ENCODE measurements at regions not wholly inside any gene's neighbourhood (a gene's known extent, or its start where the extent isn't known, plus 50 kb on each side); places are given as distances from the start of the nearest gene placed in this dataset.

DNA sequence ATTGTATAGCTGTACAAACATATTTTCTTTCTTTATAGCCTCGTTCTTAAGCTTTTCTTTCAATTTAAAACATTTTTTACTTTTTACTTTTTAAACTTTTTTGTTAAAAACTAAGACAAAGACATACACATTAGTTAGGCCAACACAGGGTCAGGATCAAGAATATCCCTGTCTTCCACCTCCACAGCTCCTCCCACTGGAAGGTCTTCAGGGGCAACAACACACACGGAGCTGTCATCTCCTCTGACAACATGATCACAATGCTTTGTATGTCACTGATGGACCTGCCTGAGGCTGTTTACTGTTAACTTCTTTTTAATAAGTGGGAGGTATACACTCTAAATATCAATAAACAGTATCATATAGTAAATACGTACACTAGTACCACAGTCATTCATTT, 191.3 kb downstream of the SYT10 start:
- no peaks in the 10 kb centered on the region for H3K27me3 ChIP-seq
- H3K79me2 ChIP-seq = no peaks in the 10 kb centered on the region
- no peaks in the 10 kb centered on the region for H3K36me3 ChIP-seq (replicated peaks; ENCODE audit: insufficient read depth, low read depth)
- H3K4me3 ChIP-seq = no peak overlapping the region
- no peaks in the 10 kb centered on the region for H3K9me2 ChIP-seq (replicated peaks; ENCODE audit: insufficient read depth)
- no peak overlapping the region for H3K27ac ChIP-seq
- no peak for DNase-seq (ENCODE audit: low spot score)
- no peaks in the 10 kb centered on the region for H3K4me1 ChIP-seq (ENCODE audit: insufficient read depth)
- TF ChIP-seq EZH2phosphoT487 (IDR thresholded peaks at IDR 0.05; ENCODE audit: low read depth, severe bottlenecking, unreplicated experiment) (no peak), EZH2 (IDR thresholded peaks at IDR 0.05; ENCODE audit: borderline replicate concordance) (no peak)
- TF ChIP-seq, protein P1, sequence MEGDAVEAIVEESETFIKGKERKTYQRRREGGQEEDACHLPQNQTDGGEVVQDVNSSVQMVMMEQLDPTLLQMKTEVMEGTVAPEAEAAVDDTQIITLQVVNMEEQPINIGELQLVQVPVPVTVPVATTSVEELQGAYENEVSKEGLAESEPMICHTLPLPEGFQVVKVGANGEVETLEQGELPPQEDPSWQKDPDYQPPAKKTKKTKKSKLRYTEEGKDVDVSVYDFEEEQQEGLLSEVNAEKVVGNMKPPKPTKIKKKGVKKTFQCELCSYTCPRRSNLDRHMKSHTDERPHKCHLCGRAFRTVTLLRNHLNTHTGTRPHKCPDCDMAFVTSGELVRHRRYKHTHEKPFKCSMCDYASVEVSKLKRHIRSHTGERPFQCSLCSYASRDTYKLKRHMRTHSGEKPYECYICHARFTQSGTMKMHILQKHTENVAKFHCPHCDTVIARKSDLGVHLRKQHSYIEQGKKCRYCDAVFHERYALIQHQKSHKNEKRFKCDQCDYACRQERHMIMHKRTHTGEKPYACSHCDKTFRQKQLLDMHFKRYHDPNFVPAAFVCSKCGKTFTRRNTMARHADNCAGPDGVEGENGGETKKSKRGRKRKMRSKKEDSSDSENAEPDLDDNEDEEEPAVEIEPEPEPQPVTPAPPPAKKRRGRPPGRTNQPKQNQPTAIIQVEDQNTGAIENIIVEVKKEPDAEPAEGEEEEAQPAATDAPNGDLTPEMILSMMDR (IDR thresholded peaks at IDR 0.05; ENCODE audit: poor library complexity) = no peak
- H2AFZ ChIP-seq = no peak overlapping the region
- WGBS (ENCODE audit: low lambda C conversion rate, missing lambda C conversion rate) = 71% methylated on average over 3 of the region's 3 CpGs
- no peaks in the 10 kb centered on the region for H4K20me1 ChIP-seq (ENCODE audit: insufficient read depth, poor library complexity, severe bottlenecking)
- no peak overlapping the region for H3K4me2 ChIP-seq
- H3K9me3 ChIP-seq (ENCODE audit: low read depth) = no peaks in the 10 kb centered on the region

DNA sequence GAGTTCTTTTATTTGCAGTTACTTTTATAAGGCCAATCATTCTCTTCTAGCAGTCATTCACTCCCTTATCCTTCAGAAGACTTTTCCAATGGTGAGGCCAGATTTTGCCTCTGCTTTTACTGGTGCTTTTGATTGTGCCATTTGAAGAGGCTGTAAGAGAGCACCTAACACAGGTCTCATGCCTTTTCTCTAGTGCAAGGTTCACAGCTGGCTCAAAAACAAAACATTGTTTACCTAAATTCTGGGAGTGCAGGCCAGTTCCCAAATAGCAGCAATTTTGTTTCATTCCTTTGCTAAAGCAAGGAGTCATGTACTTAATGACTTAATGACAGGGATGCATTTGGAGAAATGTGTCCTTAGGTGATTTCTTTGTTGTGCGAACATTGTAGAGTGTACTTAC, 192.0 kb downstream of the SYT10 start:
- no peak for DNase-seq (ENCODE audit: low spot score)
- Histone ChIP-seq H3K79me2 (no peaks in the 10 kb centered on the region), H3K9me2 (replicated peaks; ENCODE audit: insufficient read depth) (no peaks in the 10 kb centered on the region), H3K36me3 (replicated peaks; ENCODE audit: insufficient read depth, low read depth) (no peaks in the 10 kb centered on the region), H4K20me1 (ENCODE audit: insufficient read depth, poor library complexity, severe bottlenecking) (no peaks in the 10 kb centered on the region), H3K27me3 (no peaks in the 10 kb centered on the region), H3K27ac (no peak overlapping the region), H3K9me3 (ENCODE audit: low read depth) (no peaks in the 10 kb centered on the region), H3K4me1 (ENCODE audit: insufficient read depth) (no peaks in the 10 kb centered on the region), H3K4me2 (no peak overlapping the region), H2AFZ (no peak overlapping the region), H3K4me3 (no peak overlapping the region)
- WGBS (ENCODE audit: low lambda C conversion rate, missing lambda C conversion rate) = 80% methylated on average over 1 of the region's 1 CpG
- TF ChIP-seq, protein P1 (IDR thresholded peaks at IDR 0.05; ENCODE audit: poor library complexity) = no peak
- no peak for TF ChIP-seq EZH2 (IDR thresholded peaks at IDR 0.05; ENCODE audit: borderline replicate concordance)
- TF ChIP-seq EZH2phosphoT487 (IDR thresholded peaks at IDR 0.05; ENCODE audit: low read depth, severe bottlenecking, unreplicated experiment) = no peak

DNA sequence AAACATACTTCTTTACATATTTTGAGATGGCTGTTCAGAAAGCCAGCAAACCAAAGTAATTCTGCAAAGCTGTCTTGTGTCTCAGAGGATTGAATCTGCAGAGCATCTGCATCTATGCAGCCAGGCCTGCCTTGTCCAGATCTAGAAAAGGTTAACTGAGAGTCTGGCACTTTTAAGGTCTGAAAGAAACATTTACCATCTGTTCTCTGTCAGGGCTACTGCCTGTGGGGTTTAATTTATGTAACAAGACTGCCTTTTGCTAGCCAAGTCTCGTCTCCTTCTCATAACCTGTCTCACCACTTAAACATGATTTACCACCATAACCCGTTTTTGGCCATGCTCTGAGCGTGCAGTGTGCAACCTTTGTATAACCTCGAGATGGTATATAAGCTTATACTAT, 194.2 kb downstream of the SYT10 start:
- H3K36me3 ChIP-seq (replicated peaks; ENCODE audit: insufficient read depth, low read depth) = no peaks in the 10 kb centered on the region
- no peaks in the 10 kb centered on the region for H3K9me2 ChIP-seq (replicated peaks; ENCODE audit: insufficient read depth)
- H2AFZ ChIP-seq = no peak overlapping the region
- H3K4me2 ChIP-seq = no peak overlapping the region
- no peak overlapping the region for H3K27ac ChIP-seq
- 43% methylated on average over 4 of the region's 4 CpGs for WGBS (ENCODE audit: low lambda C conversion rate, missing lambda C conversion rate)
- TF ChIP-seq EZH2 (IDR thresholded peaks at IDR 0.05; ENCODE audit: borderline replicate concordance) = no peak
- no peak for TF ChIP-seq EZH2phosphoT487 (IDR thresholded peaks at IDR 0.05; ENCODE audit: low read depth, severe bottlenecking, unreplicated experiment)
- TF ChIP-seq, protein P1 (IDR thresholded peaks at IDR 0.05; ENCODE audit: poor library complexity) = no peak
- no peaks in the 10 kb centered on the region for H3K79me2 ChIP-seq
- no peaks in the 10 kb centered on the region for H3K9me3 ChIP-seq (ENCODE audit: low read depth)
- H3K27me3 ChIP-seq = no peaks in the 10 kb centered on the region
- no peaks in the 10 kb centered on the region for H3K4me1 ChIP-seq (ENCODE audit: insufficient read depth)
- no peak overlapping the region for H3K4me3 ChIP-seq
- no peaks in the 10 kb centered on the region for H4K20me1 ChIP-seq (ENCODE audit: insufficient read depth, poor library complexity, severe bottlenecking)
- DNase-seq (ENCODE audit: low spot score) = peak; percentile 10

DNA sequence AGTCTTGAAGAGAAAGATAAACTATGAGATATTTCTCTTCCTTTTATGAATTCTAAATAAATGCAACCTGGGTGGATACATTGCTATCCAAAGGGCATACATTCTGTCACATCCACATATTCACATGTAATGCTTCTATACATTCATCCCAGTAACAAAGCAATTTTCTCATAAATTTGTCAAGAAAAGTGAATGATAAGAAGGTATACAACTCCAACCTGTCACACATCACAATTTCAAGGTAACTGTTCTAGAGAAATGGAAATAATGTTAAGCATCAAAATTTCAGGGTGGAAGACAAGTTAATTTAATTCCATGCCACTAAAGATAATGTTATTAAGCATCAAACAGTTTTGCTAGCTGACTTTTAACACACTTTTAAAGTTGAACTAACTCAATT, 212.9 kb downstream of the SYT10 start:
- no peak for DNase-seq (ENCODE audit: low spot score)
- Histone ChIP-seq H3K79me2 (no peaks in the 10 kb centered on the region), H3K36me3 (replicated peaks; ENCODE audit: insufficient read depth, low read depth) (no peaks in the 10 kb centered on the region), H3K27ac (no peak overlapping the region), H4K20me1 (ENCODE audit: insufficient read depth, poor library complexity, severe bottlenecking) (no peaks in the 10 kb centered on the region), H3K4me2 (no peak overlapping the region), H3K9me2 (replicated peaks; ENCODE audit: insufficient read depth) (no peaks in the 10 kb centered on the region), H3K27me3 (no peaks in the 10 kb centered on the region), H2AFZ (no peak overlapping the region), H3K4me1 (ENCODE audit: insufficient read depth) (no peaks in the 10 kb centered on the region), H3K9me3 (ENCODE audit: low read depth) (no peaks in the 10 kb centered on the region), H3K4me3 (no peak overlapping the region)
- TF ChIP-seq EZH2 (IDR thresholded peaks at IDR 0.05; ENCODE audit: borderline replicate concordance) (no peak), EZH2phosphoT487 (IDR thresholded peaks at IDR 0.05; ENCODE audit: low read depth, severe bottlenecking, unreplicated experiment) (no peak)
- TF ChIP-seq, protein P1 (IDR thresholded peaks at IDR 0.05; ENCODE audit: poor library complexity) = no peak

Measured in hepatocyte (in vitro differentiated cells).